Heart left ventricle (tissue), 13 donors: ENCODE measurements at regions not wholly inside any gene's neighbourhood (a gene's known extent, or its start where the extent isn't known, plus 50 kb on each side); places are given as distances from the start of the nearest gene placed in this dataset.
"Not testable (repeated sequence)": the region's sequence is repeated elsewhere in the genome, so short reads cannot be mapped to it uniquely, and the experiment has no call there.

Experiments used
- CTCF ChIP-seq, 12 donors: fragments of 200-600 bp; sonication (generic) in 4 of 12; IDR thresholded peaks; one replicate each; pipeline versions ENCODE4 v1.5.0 to v1.8.0; 2018 to 2022; ENCODE audit warnings: antibody characterized with exemption in 12 of 12, mild to moderate bottlenecking in 5 of 12
- POLR2A ChIP-seq, 2 donors: fragments of 450-650 bp; IDR thresholded peaks; one replicate each; pipeline ENCODE4 v1.6.1; 2017; ENCODE audit warnings: antibody characterized with exemption in 2 of 2, mild to moderate bottlenecking in 2 of 2, moderate library complexity in 2 of 2
- donor health status: ischemic (EF 13 %, LVEDD 7.1; RV severe dilation, severe dysfunction).
- donor health status: DM: no; HTN: yes; CAD: no.
- donor health status: DM: no; HTN: no; CAD: no.
- donor health status: ischemic (EF 25% LVEDD 6.9; RV normal size, moderate dysfunction).
- donor health status: ischemic (EF 25% LVEDD 5.7; RV mildly dilated, moderate dysfunction).
- donor health status: ischemic (EF 35%, LVEDD 5.7; RV mildly dilated, moderate dysfunction).
- donor health status: nonischemic (EF 11% LVEDD 7.7; RV severe dilation, severe dysfunction).
- donor health status: DM: yes; HTN: yes; CAD: no.
- donor health status: PGD.
- donor health status: ischemic (EF 29% LVEDD 5.4; RV normal size, mild dysfunction).
- donor health status: nonischemic (EF 23%, LVEDD 6.1; RV moderate dilation, normal function).

- TF ChIP-seq POLR2A, CTCF (IDR thresholded peaks at IDR 0.05): not testable (repeated sequence)
These were observed 422.7 kb upstream of the FRG2C start for GRCh38 chr3:75241226-75241962.
